ENCODE measurements at regions not wholly inside any gene's neighbourhood (a gene's known extent, or its start where the extent isn't known, plus 50 kb on each side); places are given as distances from the start of the nearest gene placed in this dataset.

DNA sequence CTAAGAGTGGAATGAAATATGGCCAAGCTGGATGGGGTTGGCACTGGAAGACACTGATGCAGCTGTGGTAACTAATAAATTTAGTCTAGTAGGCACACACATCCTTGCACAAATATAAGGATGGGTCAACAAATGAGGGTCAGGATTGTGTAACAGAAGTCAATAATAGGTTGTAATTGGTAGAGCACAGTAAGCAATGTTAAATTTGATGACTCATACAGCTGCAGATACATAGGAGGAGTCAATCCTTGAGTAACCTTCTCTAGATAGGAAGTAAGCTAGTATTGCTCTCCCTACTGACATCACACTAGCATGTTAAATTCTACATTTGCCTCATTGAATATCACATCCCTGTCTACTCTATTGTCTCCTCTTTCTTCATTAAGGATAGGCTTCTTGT is 332.1 kb downstream of the PTPRC start:
- H3K36me3 ChIP-seq (ENCODE audit: insufficient read depth, low read length), result no peaks in the 10 kb centered on the region
- H3K27ac ChIP-seq (ENCODE audit: low read depth, low read length, poor library complexity, severe bottlenecking), result no peak overlapping the region
- H3K9me2 ChIP-seq (ENCODE audit: low read depth, low read length), result no peaks in the 10 kb centered on the region
- H3K4me1 ChIP-seq (ENCODE audit: insufficient read depth, low read length, severe bottlenecking), result peaks cover 22% of the 10 kb centered on the region
- no peaks in the 10 kb centered on the region for H4K20me1 ChIP-seq (ENCODE audit: insufficient read depth, low read length)
- H3K79me2 ChIP-seq (ENCODE audit: insufficient read depth, low read length), result no peaks in the 10 kb centered on the region
- H3K4me3 ChIP-seq (ENCODE audit: low read depth, low read length, poor library complexity, severe bottlenecking), result no peak overlapping the region
- no peak overlapping the region for H2AFZ ChIP-seq (ENCODE audit: low read length)
- no peaks in the 10 kb centered on the region for H3K27me3 ChIP-seq (ENCODE audit: insufficient read depth, low read length)
- H3K9ac ChIP-seq (ENCODE audit: low read length), result no peak overlapping the region
- no peak overlapping the region for H3K4me2 ChIP-seq (ENCODE audit: low read length)
- H3F3A ChIP-seq (ENCODE audit: insufficient read depth, low read length), result no peaks in the 10 kb centered on the region
- no peak for TF ChIP-seq EZH2 (IDR thresholded peaks at IDR 0.05; ENCODE audit: borderline replicate concordance, low read length)
- TF ChIP-seq, protein P1, sequence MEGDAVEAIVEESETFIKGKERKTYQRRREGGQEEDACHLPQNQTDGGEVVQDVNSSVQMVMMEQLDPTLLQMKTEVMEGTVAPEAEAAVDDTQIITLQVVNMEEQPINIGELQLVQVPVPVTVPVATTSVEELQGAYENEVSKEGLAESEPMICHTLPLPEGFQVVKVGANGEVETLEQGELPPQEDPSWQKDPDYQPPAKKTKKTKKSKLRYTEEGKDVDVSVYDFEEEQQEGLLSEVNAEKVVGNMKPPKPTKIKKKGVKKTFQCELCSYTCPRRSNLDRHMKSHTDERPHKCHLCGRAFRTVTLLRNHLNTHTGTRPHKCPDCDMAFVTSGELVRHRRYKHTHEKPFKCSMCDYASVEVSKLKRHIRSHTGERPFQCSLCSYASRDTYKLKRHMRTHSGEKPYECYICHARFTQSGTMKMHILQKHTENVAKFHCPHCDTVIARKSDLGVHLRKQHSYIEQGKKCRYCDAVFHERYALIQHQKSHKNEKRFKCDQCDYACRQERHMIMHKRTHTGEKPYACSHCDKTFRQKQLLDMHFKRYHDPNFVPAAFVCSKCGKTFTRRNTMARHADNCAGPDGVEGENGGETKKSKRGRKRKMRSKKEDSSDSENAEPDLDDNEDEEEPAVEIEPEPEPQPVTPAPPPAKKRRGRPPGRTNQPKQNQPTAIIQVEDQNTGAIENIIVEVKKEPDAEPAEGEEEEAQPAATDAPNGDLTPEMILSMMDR (IDR thresholded peaks at IDR 0.05; ENCODE audit: low read length), result no peak
- peaks cover 6% of the 10 kb centered on the region; the same call in 1 of the 2 replicates for H3K9me3 ChIP-seq (ENCODE audit: low read length)

DNA sequence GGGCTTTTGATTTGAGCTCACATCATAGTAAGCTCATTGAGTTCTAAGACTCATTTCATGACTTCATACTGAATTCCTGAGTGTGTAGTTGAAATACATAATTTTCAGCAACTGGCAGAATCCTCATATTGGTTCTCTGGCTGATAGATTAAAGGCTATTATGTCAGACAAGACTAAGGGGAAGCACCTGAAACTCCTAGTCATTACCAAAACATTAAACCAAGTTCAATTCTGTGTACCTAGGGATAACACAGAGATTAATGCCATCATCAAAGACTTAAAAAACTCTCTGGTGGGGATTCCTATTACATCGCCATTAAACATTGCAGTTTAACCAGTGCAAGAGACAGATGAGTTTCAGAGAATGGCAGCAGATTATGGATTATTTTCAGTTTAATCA is 339.1 kb downstream of the PTPRC start:
- H3K27ac ChIP-seq (ENCODE audit: low read depth, low read length, poor library complexity, severe bottlenecking), result no peak overlapping the region
- no peak overlapping the region for H3K4me3 ChIP-seq (ENCODE audit: low read depth, low read length, poor library complexity, severe bottlenecking)
- H3K79me2 ChIP-seq (ENCODE audit: insufficient read depth, low read length), result no peaks in the 10 kb centered on the region
- no peaks in the 10 kb centered on the region for H3K9me2 ChIP-seq (ENCODE audit: low read depth, low read length)
- H3K36me3 ChIP-seq (ENCODE audit: insufficient read depth, low read length), result no peaks in the 10 kb centered on the region
- no peaks in the 10 kb centered on the region for H3K4me1 ChIP-seq (ENCODE audit: insufficient read depth, low read length, severe bottlenecking)
- H3K4me2 ChIP-seq (ENCODE audit: low read length), result no peak overlapping the region
- peaks cover 3% of the 10 kb centered on the region; the same call in 1 of the 2 replicates for H3K9me3 ChIP-seq (ENCODE audit: low read length)
- no peaks in the 10 kb centered on the region for H3F3A ChIP-seq (ENCODE audit: insufficient read depth, low read length)
- H3K27me3 ChIP-seq (ENCODE audit: insufficient read depth, low read length), result no peaks in the 10 kb centered on the region
- no peaks in the 10 kb centered on the region for H4K20me1 ChIP-seq (ENCODE audit: insufficient read depth, low read length)
- TF ChIP-seq, protein P1 (IDR thresholded peaks at IDR 0.05; ENCODE audit: low read length), result no peak
- no peak for TF ChIP-seq EZH2 (IDR thresholded peaks at IDR 0.05; ENCODE audit: borderline replicate concordance, low read length)
- no peak overlapping the region for H2AFZ ChIP-seq (ENCODE audit: low read length)
- no peak overlapping the region for H3K9ac ChIP-seq (ENCODE audit: low read length)

DNA sequence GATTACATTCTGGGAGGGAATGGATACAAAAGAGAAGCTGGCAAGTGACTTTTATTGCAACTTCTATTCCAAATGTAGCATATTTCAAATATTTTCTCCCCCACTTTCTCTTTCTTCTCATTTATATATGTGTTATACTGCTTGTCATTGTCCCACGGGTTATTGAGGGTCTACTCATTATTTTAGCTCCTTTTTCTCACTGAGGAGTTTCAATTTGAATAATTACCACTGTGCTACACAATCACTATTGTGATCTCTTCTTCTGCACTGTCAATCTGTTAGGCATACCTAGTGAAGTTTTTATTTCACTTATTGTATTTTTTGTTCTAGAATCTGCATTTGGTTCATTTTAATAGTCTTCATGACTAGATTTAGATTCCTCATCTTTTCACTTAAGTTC is 339.7 kb downstream of the PTPRC start:
- no peaks in the 10 kb centered on the region for H3K4me1 ChIP-seq (ENCODE audit: insufficient read depth, low read length, severe bottlenecking)
- H3K36me3 ChIP-seq (ENCODE audit: insufficient read depth, low read length), result no peaks in the 10 kb centered on the region
- H3K27ac ChIP-seq (ENCODE audit: low read depth, low read length, poor library complexity, severe bottlenecking), result no peak overlapping the region
- H3K4me3 ChIP-seq (ENCODE audit: low read depth, low read length, poor library complexity, severe bottlenecking), result no peak overlapping the region
- no peak overlapping the region for H3K9ac ChIP-seq (ENCODE audit: low read length)
- no peak overlapping the region for H3K4me2 ChIP-seq (ENCODE audit: low read length)
- no peak overlapping the region for H2AFZ ChIP-seq (ENCODE audit: low read length)
- no peaks in the 10 kb centered on the region for H3K27me3 ChIP-seq (ENCODE audit: insufficient read depth, low read length)
- H3F3A ChIP-seq (ENCODE audit: insufficient read depth, low read length), result no peaks in the 10 kb centered on the region
- no peaks in the 10 kb centered on the region; the same call in 1 of the 2 replicates for H3K9me3 ChIP-seq (ENCODE audit: low read length)
- H3K9me2 ChIP-seq (ENCODE audit: low read depth, low read length), result no peaks in the 10 kb centered on the region
- TF ChIP-seq, protein P1 (IDR thresholded peaks at IDR 0.05; ENCODE audit: low read length), result no peak
- no peak for TF ChIP-seq EZH2 (IDR thresholded peaks at IDR 0.05; ENCODE audit: borderline replicate concordance, low read length)
- H3K79me2 ChIP-seq (ENCODE audit: insufficient read depth, low read length), result no peaks in the 10 kb centered on the region
- no peaks in the 10 kb centered on the region for H4K20me1 ChIP-seq (ENCODE audit: insufficient read depth, low read length)

Data from OCI-LY1 (cell line).